LNCAP (cell line): ENCODE measurements at regions not wholly inside any gene's neighbourhood (a gene's known extent, or its start where the extent isn't known, plus 50 kb on each side); places are given as distances from the start of the nearest gene placed in this dataset.

Source experiments
- CTCF ChIP-seq: fragments of 450-650 bp; IDR thresholded peaks from 2 replicates; pipeline ENCODE4 v1.5.1; 2017; ENCODE audit warnings: mild to moderate bottlenecking

DNA sequence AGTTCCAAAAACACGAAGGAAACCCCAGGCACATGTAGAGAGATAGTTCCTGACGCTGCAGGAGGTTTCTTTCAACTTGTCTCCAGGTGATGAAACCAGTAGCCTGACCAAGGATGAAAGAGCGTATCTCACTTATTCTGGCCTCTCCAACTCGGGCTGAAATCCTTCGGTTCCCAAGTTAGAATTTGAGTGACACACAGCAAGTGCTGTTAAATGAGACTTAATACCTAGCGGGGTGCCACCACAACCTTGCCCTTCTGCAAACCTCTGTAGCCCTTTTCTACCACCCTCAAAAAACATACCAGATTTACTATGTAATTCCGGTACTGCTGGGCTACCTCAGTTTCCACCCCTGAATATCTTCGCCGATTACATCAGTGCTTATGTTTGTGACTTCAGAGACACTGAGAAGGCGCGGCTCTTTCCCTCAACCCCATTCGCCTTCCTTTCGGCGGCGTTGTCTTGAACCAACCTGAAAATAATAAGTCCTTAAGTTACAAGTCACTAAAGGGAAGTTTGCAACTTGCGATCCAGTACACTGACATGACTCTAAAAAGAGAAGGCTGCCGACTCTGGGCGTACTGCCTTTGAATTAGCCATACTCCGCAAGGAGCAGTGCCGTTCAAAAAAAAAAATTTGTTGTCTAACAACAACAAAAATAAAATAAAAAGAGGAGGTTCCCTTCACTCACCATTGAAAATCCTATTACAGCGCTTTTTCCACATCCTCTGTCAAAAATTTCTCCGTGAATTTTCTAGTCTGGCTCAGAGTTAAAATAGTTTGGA is 194.9 kb upstream of the ZNF184 start:
- no peak for TF ChIP-seq CTCF

DNA sequence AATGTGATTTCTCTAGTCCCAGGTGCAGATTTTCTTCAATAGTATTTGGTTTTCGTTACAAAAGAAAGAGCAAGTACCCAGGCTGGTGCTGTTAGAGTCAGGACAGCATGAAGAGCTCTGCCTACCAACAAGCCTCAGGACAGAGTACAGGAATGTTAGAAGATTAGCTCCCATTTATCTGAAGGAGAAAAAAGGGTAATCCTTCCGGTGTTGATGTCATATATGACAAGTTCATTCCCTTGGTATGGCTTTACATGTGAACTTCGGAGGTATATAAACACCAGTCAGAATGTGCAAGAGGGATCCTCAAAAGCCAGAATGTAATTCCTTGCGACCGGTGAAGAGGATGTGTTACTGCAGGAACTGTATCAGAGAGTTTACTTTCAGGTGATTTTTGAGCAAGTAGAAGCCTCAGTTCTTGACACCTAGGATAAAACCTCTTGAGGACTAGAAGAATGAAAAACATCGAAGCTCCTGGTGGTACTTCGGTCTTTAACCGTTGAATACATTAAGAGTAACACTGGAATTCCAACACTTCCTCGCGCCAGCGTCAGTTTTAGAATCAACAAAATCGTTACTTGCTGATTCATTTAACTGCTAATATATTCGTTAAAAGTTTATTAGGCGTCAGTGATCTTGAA is 194.2 kb upstream of the ZNF184 start:
- no peak for TF ChIP-seq CTCF

GRCh38 chr6:27662769-27663168 is 189.9 kb upstream of the ZNF184 start:
- no peak for TF ChIP-seq CTCF

DNA sequence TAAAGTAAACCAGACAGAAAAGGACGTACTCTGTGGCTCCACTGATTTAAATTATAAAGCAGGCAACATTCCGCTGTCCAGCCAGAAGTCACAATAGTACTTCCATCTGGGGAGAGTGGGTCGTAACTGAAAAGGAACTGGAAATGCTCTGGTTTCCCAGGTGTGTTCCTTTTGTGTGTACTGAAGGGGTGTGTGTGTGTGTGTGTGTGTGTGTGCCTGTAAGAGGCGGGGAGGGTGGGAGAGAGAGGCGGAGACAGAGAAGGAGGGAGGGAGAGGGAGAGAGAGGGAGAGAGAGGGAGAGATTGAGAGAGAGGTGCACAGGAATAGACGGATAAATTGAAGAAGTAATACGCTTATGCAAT is 178.4 kb upstream of the ZNF184 start:
- TF ChIP-seq CTCF = no peak

- TF ChIP-seq CTCF = no peak
These were observed 177.9 kb upstream of the ZNF184 start for GRCh38 chr6:27650620-27651370.

- no peak for TF ChIP-seq CTCF
These were observed 171.6 kb upstream of the ZNF184 start for GRCh38 chr6:27644528-27644927.

GRCh38 chr6:27642744-27643456 is 170.0 kb upstream of the ZNF184 start:
- TF ChIP-seq CTCF = no peak
